Ishikawa (cell line): ENCODE measurements at regions not wholly inside any gene's neighbourhood (a gene's known extent, or its start where the extent isn't known, plus 50 kb on each side); places are given as distances from the start of the nearest gene placed in this dataset.

Source experiments
- EGR1 ChIP-seq: IDR thresholded peaks from 2 replicates; pipeline ENCODE4 v1.6.1; 2012
- TCF12 ChIP-seq: IDR thresholded peaks from 2 replicates; pipeline ENCODE4 v1.6.1; 2012; ENCODE audit warnings: low read depth
- TF ChIP-seq, protein P1 (sequence below): IDR thresholded peaks from 2 replicates; pipeline ENCODE4 v1.6.1; 2012

DNA sequence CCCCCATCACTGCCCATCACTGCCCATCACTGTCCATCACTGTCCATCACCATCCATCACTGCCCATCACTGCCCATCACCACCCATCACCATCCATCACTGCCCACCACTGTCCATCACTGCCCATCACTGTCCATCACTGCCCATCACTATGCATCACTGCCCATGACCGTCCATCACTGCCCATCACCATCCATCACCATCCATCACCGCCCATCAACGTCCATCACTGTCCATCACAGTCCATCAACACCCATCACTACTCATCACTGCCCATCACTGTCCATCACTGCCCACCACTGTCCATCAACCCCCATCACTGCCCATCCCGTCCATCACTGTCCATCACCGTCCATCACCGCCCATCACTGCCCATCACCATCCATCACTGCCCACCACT is 57.8 kb upstream of the OTOS start:
- TF ChIP-seq TCF12 (no peak), EGR1 (no peak)
- TF ChIP-seq, protein P1, sequence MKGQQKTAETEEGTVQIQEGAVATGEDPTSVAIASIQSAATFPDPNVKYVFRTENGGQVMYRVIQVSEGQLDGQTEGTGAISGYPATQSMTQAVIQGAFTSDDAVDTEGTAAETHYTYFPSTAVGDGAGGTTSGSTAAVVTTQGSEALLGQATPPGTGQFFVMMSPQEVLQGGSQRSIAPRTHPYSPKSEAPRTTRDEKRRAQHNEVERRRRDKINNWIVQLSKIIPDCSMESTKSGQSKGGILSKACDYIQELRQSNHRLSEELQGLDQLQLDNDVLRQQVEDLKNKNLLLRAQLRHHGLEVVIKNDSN, result no peak
